IMR-90 (cell line): ENCODE measurements at regions not wholly inside any gene's neighbourhood (a gene's known extent, or its start where the extent isn't known, plus 50 kb on each side); places are given as distances from the start of the nearest gene placed in this dataset.

Experiments used
- ATAC-seq: fragments of 200-7000 bp; cut with Tn5 transposase; 2 replicates; pipeline ENCODE4 v1.9.1; 2020; ENCODE audit warnings: low read depth, mild to moderate bottlenecking, moderate library complexity
- BruUV-seq: library from RNA; stranded (reverse); fragments of 400-500 nt; replicated peaks from 2 replicates; lab custom pipeline; 2021; lab: Mats Ljungman, UMichigan
- CTCF ChIA-PET: fragments of 300-600 bp; formaldehyde crosslinking; extraction: SDS; loops from one replicate; lab custom pipeline; 2021; ENCODE audit warnings: antibody characterized with exemption; lab: Yijun Ruan, JAX
- POLR2A ChIA-PET: fragments of 300-600 bp; sonication (Branson Sonifier 250); formaldehyde crosslinking; loops from one replicate; lab custom pipeline; 2022; ENCODE audit warnings: antibody characterized with exemption; ENCODE audit not compliant: unreplicated experiment; lab: Charles Lee
- DNase-seq: peaks from one replicate; pipeline ENCODE4 v3.0.0; 2013
- H2AFZ ChIP-seq: replicated peaks from 2 replicates; pipeline ENCODE3; 2013; ENCODE audit warnings: low read length, mild to moderate bottlenecking; ENCODE audit not compliant: poor library complexity
- H2AK5ac ChIP-seq: 2 replicates; pipeline ENCODE4 v1.6.1; 2013; ENCODE audit warnings: low read depth, low read length, inconsistent platforms
- H2AK9ac ChIP-seq: replicated peaks from 2 replicates; pipeline ENCODE3; 2013; ENCODE audit warnings: mild to moderate bottlenecking, low read depth, low read length, moderate library complexity; ENCODE audit not compliant: poor library complexity
- H2BK120ac ChIP-seq: 2 replicates; pipeline ENCODE4 v1.6.1; 2013; ENCODE audit warnings: low read depth, low read length, inconsistent platforms
- H2BK15ac ChIP-seq: 3 replicates; pipeline ENCODE4 v1.6.1; 2013; ENCODE audit warnings: low read depth, low read length, inconsistent platforms
- H2BK20ac ChIP-seq: 2 replicates; pipeline ENCODE4 v1.6.1; 2013; ENCODE audit warnings: low read depth, mild to moderate bottlenecking, inconsistent platforms, low read length, moderate library complexity
- H2BK5ac ChIP-seq: 2 replicates; pipeline ENCODE4 v1.6.1; 2013; ENCODE audit warnings: mild to moderate bottlenecking, low read depth, low read length, inconsistent platforms; ENCODE audit not compliant: poor library complexity, severe bottlenecking
- H3K14ac ChIP-seq: replicated peaks from 2 replicates; pipeline ENCODE4 v1.6.1; 2013; ENCODE audit warnings: low read depth, low read length, inconsistent platforms
- H3K18ac ChIP-seq: 2 replicates; pipeline ENCODE4 v1.6.1; 2013; ENCODE audit warnings: low read depth, low read length, control low read depth
- H3K23ac ChIP-seq: 2 replicates; pipeline ENCODE4 v1.6.1; 2013; ENCODE audit warnings: low read depth, low read length, inconsistent platforms
- H3K27ac ChIP-seq: 2 replicates; pipeline ENCODE4 v1.5.1; 2013; ENCODE audit warnings: mild to moderate bottlenecking, control low read depth, low read length; ENCODE audit not compliant: insufficient read depth
- H3K27me3 ChIP-seq: 2 replicates; pipeline ENCODE4 v1.6.1; 2013; ENCODE audit warnings: low read length; ENCODE audit not compliant: control insufficient read depth, insufficient read depth
- H3K36me3 ChIP-seq: 2 replicates; pipeline ENCODE4 v1.6.1; 2013; ENCODE audit warnings: low read length, mixed read lengths; ENCODE audit not compliant: control insufficient read depth, insufficient read depth
- H3K4ac ChIP-seq: 2 replicates; pipeline ENCODE4 v1.6.1; 2013; ENCODE audit warnings: low read depth, low read length, inconsistent platforms
- H3K4me1 ChIP-seq: 2 replicates; pipeline ENCODE4 v1.6.1; 2013; ENCODE audit warnings: low read length, mixed read lengths; ENCODE audit not compliant: control insufficient read depth, insufficient read depth
- H3K4me2 ChIP-seq: 2 replicates; pipeline ENCODE4 v1.6.1; 2013; ENCODE audit warnings: low read depth, mild to moderate bottlenecking, control low read depth, low read length, moderate library complexity
- H3K4me3 ChIP-seq: 2 replicates; pipeline ENCODE4 v1.5.1; 2013; ENCODE audit warnings: low read depth, mild to moderate bottlenecking, control low read depth, low read length, moderate library complexity; ENCODE audit not compliant: insufficient read depth
- H3K56ac ChIP-seq: 2 replicates; pipeline ENCODE4 v1.6.1; 2013; ENCODE audit warnings: low read length, inconsistent platforms; ENCODE audit not compliant: insufficient read depth; ENCODE audit errors: extremely low read depth
- H3K79me1 ChIP-seq, 2 experiments: 2 replicates each; pipeline ENCODE4 v1.6.1; 2013; ENCODE audit warnings: low read length in 2 of 2, inconsistent platforms in 1 of 2, low read depth in 1 of 2
- H3K9ac ChIP-seq: 2 replicates; pipeline ENCODE4 v1.6.1; 2013; ENCODE audit warnings: low read depth, low read length, control low read depth
- H3K9me1 ChIP-seq: 2 replicates; pipeline ENCODE4 v1.6.1; 2013; ENCODE audit warnings: low read length, inconsistent platforms; ENCODE audit not compliant: insufficient read depth
- H3K9me3 ChIP-seq: 2 replicates; pipeline ENCODE4 v1.6.1; 2013; ENCODE audit warnings: low read length; ENCODE audit not compliant: control insufficient read depth, insufficient read depth
- H4K20me1 ChIP-seq: 2 replicates; pipeline ENCODE4 v1.6.1; 2013; ENCODE audit warnings: low read length, inconsistent platforms; ENCODE audit not compliant: insufficient read depth
- H4K5ac ChIP-seq: 2 replicates; pipeline ENCODE4 v1.6.1; 2013; ENCODE audit warnings: mild to moderate bottlenecking, low read depth, low read length, control low read depth
- H4K8ac ChIP-seq, 2 experiments: 2 replicates each; pipeline ENCODE4 v1.6.1; 2013; ENCODE audit warnings: low read depth in 2 of 2, low read length in 2 of 2, control low read depth in 1 of 2, inconsistent platforms in 1 of 2
- H4K91ac ChIP-seq: 2 replicates; pipeline ENCODE4 v1.6.1; 2013; ENCODE audit warnings: low read depth, low read length, inconsistent platforms; ENCODE audit not compliant: insufficient read depth
- CTCF ChIP-seq: conservative IDR thresholded peaks from 2 replicates; pipeline ENCODE4 v1.5.1; 2012; ENCODE audit warnings: mild to moderate bottlenecking, low read depth, low read length, improper control_type of control experiment
- MAFK ChIP-seq: IDR thresholded peaks from 2 replicates; pipeline ENCODE4 v1.6.1; 2012; ENCODE audit warnings: low read depth, low read length, improper control_type of control experiment
- POLR2A ChIP-seq: IDR thresholded peaks from 2 replicates; pipeline ENCODE4 v1.6.1; 2012; ENCODE audit warnings: mild to moderate bottlenecking, low read depth, low read length
- RAD21 ChIP-seq: IDR thresholded peaks from 2 replicates; pipeline ENCODE4 v1.6.1; 2012; ENCODE audit warnings: low read length, improper control_type of control experiment
- RCOR1 ChIP-seq: IDR thresholded peaks from 2 replicates; pipeline ENCODE4 v1.6.1; 2012; ENCODE audit warnings: mild to moderate bottlenecking, low read length, improper control_type of control experiment; ENCODE audit not compliant: insufficient replicate concordance
- RFX5 ChIP-seq: IDR thresholded peaks from 2 replicates; pipeline ENCODE4 v1.8.0; 2012; ENCODE audit warnings: low read depth, mild to moderate bottlenecking, low read length, moderate library complexity
- WGBS, 2 experiments: methylation state at CpG; one replicate each; pipeline versions ENCODE4 v1.1.5 to v1.1.7; 2013; ENCODE audit warnings: missing lambda C conversion rate in 2 of 2; ENCODE audit not compliant: insufficient read length in 1 of 2; ENCODE audit errors: extremely low coverage in 2 of 2; 5-methylcytosine and 5-hydroxymethylcytosine counted together
- dilution Hi-C: fragments of 300-500 bp; cut with HindIII; formaldehyde crosslinking; loops from one replicate; pipeline ENCODE4 v1.14.3; 2018; ENCODE audit warnings: low sequenced_read_pairs; ENCODE audit not compliant: unreplicated experiment
- in situ Hi-C: fragments of 300-500 bp; cut with MboI; formaldehyde crosslinking; loops from 3 replicates; pipeline ENCODE4 v1.14.3; 2019; ENCODE audit warnings: low sequenced_read_pairs, inconsistent platforms, mixed read lengths
- intact Hi-C: fragments of 100-400 bp; cut with micrococcal nuclease; formaldehyde crosslinking; loops from 2 replicates; pipeline ENCODE4 v1.10.0; 2022

- dilution Hi-C loops: no loop called here
- Histone ChIP-seq H2AK9ac (no peak overlapping the region), H3K79me1 (no peaks in the 10 kb centered on the region), H3K4me1 (no peaks in the 10 kb centered on the region), H3K9me1 (no peaks in the 10 kb centered on the region), H3K36me3 (no peaks in the 10 kb centered on the region), H3K9me3 (no peaks in the 10 kb centered on the region), H2AFZ (no peak overlapping the region), H2BK5ac (no peak overlapping the region), H2BK15ac (no peak overlapping the region), H4K20me1 (no peaks in the 10 kb centered on the region), H3K56ac (no peak overlapping the region), H4K91ac (no peak overlapping the region), H3K4ac (no peak overlapping the region), H4K8ac (no peak overlapping the region), H2BK20ac (no peak overlapping the region), H3K9ac (no peak overlapping the region), H3K18ac (no peak overlapping the region), H3K4me3 (no peak overlapping the region), H3K27ac (no peak overlapping the region), H2AK5ac (no peak overlapping the region), H3K14ac (no peak overlapping the region), H3K23ac (no peak overlapping the region), H3K4me2 (no peak overlapping the region), H2BK120ac (no peak overlapping the region), H3K27me3 (no peaks in the 10 kb centered on the region), H4K5ac (no peak overlapping the region)
- TF ChIP-seq RAD21 (no peak), MAFK (no peak), CTCF (no peak), POLR2A (no peak), RCOR1 (no peak), RFX5 (no peak)
- in situ Hi-C loops: loop anchor here (25.0 kb wide), 1 partner anchor 441 kb away; no protein-coding TSS in a partner anchor
- intact Hi-C loops: no loop called here
- ChIA-PET POLR2A (no interaction called here), CTCF (no interaction called here)
- no peak for ATAC-seq
- WGBS, 2 experiments: no CpG with 5 or more reads among the region's 1 CpG
- no peak for DNase-seq
- no TSS peak for BruUV-seq
Observed at GRCh38 chr6:122871079-122871478, 82.0 kb downstream of the SMPDL3A start.
